GM18867 (cell line): ENCODE measurements at regions not wholly inside any gene's neighbourhood (a gene's known extent, or its start where the extent isn't known, plus 50 kb on each side); places are given as distances from the start of the nearest gene placed in this dataset.

ENCODE experiments used
- ATAC-seq: cut with Tn5 transposase; IDR thresholded peaks from one replicate; pipeline ENCODE4 v1.9.1; 2021; ENCODE audit warnings: mild to moderate bottlenecking, moderate library complexity; ENCODE audit not compliant: unreplicated experiment

DNA sequence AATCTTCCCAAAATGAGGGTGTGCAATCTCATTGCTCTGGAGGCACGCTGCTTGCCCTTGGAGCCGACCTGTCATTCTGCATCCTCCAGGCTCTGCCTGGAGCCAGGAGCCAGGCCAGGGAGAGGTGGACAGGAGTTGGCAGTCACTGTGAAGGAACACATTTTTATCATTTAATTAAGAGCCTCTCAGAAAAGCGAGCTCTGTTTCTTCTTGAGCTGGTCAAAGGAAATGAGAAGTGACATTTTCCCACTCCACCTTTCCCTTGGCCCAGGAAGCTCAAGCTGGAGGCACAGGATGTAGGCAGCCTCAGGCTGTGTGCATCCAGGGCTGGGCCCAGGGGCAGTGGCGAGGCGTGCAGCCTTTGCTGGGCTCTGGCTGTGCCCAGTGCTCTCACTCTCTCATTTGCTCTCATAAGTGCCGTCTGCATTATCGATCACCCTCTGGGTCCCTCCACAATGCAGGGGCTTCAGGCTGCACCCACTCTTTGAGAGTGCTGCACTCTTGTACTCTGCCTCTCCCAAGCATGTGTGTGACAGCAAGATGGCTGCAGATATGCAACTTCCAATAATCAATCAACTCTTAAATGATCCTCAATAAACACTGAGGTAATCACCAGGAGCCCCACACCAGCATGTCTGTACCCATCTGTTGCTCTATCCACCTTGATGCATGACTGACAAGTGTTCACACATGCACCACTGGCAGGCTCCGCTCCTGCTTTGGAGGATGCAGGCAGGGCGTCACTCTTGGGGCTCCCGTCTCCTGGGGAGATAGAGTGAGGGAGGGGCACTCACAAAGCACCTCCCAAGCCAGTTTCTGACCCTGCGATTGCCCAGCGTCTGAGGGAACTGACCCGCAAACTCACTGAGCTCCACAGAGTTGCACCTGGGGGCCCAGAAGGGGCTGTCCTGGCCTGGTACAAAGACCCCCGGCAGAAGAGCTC, 171.4 kb downstream of the ZNF248 start:
- ATAC-seq, result no peak

GRCh38 chr10:37684765-37685164, 172.6 kb downstream of the ZNF248 start:
- no peak for ATAC-seq

DNA sequence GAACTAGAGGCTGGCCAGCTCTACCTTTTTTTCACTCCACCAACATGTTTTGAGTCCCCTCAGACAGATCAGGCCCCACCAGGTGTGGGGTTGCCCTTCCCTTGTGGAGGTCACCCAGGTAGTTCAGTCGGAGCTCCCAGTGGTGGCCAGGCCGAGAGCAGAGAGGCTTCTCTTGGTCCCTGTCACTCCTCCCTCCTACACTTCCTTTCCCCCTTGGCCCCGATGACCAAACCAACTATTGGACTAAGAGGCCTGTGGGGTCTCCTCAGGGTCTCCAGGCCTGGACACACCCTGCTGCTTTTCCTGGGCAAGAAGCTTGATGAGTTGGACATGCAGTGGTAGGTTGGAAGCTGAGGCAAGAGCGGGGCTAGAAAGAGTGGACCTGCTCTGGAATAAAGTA, 174.8 kb downstream of the ZNF248 start:
- ATAC-seq, result no peak

GRCh38 chr10:37681617-37681999, 175.8 kb downstream of the ZNF248 start:
- ATAC-seq, result no peak

GRCh38 chr10:37680716-37681616, 176.4 kb downstream of the ZNF248 start:
- ATAC-seq, result no peak

- no peak for ATAC-seq
Observed at GRCh38 chr10:37680243-37680683, 177.1 kb downstream of the ZNF248 start.

GRCh38 chr10:37679465-37679864, 177.9 kb downstream of the ZNF248 start:
- no peak for ATAC-seq

DNA sequence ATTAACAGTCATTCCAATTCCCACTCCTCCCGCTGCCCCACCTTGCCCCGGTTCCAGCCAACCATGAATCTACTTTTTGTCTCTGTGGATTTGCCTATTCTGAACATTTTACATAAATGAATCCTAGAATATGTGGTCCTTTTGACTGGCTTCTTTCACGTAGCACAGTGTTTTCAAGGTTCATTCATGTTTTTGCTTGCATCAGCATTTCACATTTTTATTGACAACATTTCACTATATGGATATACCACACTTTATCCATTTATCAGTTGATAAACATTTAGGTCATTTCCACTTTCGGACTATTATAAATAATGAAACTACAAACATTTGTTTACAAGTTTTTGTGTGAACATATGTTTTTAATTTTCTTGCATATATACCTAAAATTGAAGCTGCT, 182.0 kb downstream of the ZNF248 start:
- ATAC-seq, result no peak

DNA sequence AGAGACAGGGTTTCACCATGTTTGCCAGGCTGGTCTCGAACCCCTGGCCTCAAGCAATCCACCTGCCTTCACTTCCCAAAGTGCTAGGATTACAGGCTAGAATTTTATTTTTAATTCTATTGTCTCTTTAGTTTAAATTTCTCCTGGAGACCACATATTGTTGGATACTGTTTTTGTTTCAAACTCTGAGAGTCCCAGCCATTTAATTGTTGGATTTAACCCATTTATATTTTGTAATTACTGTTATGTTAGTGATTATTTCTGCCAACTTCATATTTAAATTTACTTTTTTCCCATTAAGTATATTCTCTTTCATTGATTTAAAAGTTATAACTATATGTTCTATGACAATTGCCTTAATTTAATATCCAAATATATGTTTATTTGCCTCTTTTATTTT, 185.6 kb downstream of the ZNF248 start:
- no peak for ATAC-seq

DNA sequence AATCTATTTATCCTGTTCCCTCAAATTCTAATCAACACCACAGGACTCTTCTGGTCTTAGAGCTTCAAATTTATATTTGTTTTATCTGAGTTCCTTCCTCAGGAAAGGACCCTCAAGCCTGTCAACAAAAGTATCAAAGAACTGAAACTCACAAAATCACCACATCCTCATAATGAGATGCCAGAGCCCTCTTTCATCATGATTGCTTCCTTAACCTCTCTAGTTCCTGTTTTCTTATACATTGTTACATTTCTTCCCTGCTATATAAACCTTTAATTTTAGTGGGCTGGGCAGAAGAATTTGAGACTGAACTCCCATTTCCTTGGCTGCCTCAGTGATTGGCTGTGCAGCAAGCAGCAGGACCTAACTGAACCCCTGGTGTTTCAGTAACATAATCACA, 189.7 kb downstream of the ZNF248 start:
- ATAC-seq, result no peak

DNA sequence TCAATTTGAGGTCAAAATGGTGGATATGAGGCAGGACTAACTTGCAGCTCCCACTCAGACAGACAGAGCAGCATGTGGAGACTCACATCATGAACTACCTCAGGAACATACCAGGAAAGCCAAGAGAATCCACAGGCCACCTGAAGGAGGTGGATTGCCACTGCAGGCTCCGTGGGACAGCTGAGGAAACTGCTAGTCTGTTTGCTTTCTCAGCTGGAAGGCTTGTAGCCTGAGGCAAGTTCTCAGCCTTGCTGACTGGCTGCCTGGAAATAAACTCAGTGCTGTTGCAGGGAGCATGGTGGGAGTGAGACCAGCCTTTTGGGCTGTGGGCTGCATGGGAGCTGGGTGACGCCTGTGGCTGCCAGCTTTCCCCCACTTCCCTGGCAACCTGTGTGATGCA, 202.9 kb downstream of the ZNF248 start:
- ATAC-seq, result no peak

DNA sequence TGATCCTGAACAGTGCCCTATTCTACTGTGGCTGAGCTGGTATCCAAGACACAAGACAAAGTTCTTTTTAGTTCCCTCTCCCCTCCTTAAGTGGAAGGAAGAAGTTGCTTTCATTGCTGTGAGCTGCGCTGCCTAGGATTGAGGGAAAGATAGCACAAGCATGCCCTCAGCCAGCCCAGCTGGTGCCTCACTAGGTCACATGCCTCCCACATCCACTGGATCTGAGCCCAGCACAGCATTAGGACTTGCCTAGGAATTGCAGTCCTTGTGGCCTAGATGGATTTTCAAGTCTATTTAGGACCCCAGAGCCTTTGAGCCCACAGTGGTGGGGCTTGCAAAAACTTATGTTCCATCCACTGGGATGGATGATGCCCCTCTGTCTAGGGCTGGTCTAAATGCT, 214.2 kb downstream of the ZNF248 start:
- ATAC-seq, result no peak

- no peak for ATAC-seq
Observed at GRCh38 chr10:37640301-37640700, 217.1 kb downstream of the ZNF248 start.

DNA sequence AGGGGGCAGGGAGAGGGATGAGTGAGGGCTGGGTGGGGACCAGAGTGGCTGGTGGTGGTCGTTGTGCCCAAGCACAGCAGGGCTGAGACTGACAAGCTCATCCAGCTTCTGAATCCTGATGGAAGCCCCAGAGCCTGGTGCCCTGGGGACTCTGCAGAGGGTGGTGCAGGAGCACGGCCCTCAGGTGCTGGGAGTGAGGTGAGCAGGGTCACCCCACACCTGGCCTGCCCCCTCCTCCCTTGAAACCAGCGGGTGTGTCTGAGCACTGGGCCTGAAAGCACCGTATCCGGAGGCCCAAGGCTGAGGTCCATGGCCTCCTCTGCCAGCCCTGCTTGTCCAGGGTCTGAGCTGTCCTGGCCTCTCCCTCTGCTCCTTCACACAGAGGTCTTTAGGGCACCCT, 218.2 kb downstream of the ZNF248 start:
- no peak for ATAC-seq

- no peak for ATAC-seq
Observed at GRCh38 chr10:37638569-37638968, 218.8 kb downstream of the ZNF248 start.

- no peak for ATAC-seq
Observed at GRCh38 chr10:37634351-37634880, 223.0 kb downstream of the ZNF248 start.

DNA sequence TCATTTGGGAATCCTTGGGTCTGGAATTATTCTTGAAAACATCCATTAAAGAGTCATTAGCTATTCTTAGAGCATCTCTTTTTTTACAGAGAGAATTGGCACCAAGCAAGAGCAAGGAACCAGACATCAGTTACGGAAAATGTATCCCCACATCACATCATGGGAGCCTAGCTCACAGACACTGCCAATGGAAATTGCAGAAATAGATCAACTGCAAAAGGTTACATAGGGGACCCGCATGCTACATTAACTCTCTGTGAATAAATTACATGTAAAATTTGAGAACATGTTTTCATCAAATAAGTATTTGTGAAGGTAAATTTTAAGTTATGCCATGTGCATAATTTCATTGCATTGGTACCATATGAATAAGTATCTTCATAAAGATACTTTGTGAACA, 224.8 kb downstream of the ZNF248 start:
- ATAC-seq, result no peak

DNA sequence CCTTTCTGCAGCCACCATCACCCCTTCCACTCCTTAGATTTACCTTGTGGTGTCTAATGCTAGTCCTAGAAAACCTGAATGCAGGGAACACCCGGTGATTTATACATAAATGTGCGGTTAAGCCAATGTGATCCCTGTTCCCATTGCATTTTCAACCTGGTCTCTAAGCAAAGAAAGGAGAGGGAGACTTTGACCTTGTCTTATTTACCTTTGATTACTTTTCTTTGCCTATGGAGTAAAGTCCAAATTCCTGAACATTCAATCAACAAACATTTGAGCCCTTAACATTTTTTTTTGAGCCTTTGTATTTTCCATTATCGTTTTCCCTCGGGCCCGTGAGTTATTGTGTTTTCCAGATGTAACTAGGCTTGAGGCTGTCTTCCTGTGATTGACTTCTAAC, 233.9 kb downstream of the ZNF248 start:
- ATAC-seq, result no peak

DNA sequence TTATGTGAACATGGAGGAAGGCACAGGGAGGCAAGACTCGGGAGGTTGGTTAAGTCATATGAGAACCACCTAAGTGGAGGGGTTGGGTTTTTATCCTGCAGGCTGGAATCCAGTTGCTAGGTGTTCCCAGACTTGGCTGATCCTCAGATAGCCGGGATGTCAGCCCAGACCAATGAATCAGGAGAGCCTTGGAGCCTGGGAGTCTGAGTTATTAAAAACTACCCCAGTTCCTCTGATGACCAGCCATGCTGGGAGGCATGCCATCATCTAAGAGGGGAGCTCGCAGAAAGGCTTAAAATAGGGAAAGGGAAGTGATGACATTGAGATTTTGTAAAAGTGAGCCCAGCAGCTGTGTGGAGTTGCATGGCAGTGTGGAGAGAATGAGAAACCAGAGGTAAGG, 238.1 kb downstream of the ZNF248 start:
- ATAC-seq, result no peak

DNA sequence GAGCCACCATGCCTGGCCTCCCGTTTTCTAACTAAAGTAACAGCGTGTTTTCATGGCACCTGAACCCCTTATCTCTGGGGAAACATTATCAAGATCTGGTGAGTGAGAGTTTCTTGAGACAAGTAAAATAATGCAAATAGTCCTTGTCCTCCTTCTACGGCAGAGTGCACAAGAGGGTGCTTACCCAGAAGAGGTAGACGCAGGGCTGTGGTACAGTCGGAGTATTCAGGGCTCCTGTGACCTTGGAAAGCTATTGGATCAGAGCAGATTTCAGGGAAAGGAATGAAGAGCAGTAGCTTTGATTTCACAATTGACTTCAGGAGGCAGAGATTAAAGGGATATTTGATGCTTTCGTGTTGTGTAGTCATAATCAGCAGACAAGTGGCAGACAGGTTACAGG, 269.1 kb downstream of the ZNF248 start:
- ATAC-seq, result no peak

DNA sequence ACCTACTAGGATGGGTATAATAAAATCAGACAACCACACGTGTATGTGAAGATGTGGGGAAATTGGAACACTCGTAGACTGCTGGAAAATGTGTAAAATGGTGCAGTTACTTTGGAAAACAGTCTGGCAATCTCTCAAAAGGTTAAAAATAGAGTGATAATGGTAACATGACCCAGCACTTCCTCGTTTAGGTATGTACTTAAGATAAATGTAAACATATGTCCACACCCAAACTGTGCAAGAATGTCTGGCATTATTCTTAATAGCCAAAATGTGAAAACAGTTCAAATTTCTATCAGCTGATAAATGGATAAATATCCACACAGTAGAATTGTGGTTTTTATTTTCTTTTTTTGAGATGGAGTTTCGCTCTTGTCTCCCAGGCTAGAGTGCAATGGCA, 272.8 kb downstream of the ZNF248 start:
- ATAC-seq, result no peak

DNA sequence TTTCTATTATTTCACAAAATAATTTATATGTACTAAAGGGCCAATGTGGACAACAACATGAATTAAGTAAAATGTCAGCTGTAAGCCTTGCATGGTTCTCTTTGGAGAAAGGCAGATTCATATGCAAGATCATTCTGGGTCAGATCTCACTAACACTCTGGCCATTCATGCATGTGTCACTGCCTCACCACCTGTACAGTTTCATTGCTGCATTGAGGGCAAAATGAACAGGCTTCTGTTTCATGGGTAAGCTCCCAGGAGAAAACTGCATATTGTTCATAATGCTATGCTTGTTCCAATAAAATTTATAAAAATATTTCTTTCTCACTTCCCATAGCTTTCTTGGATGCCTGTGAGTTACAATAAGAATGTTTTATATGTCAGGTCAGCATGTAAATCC, 275.2 kb downstream of the ZNF248 start:
- no peak for ATAC-seq
